C4-2B (cell line): ENCODE measurements at regions not wholly inside any gene's neighbourhood (a gene's known extent, or its start where the extent isn't known, plus 50 kb on each side); places are given as distances from the start of the nearest gene placed in this dataset.

Experiments
- ZFX ChIP-seq: fragments of 450-650 bp; IDR thresholded peaks from 2 replicates; pipeline ENCODE4 v1.6.1; 2017
- TF ChIP-seq, protein P1 (sequence below): fragments of 450-650 bp; conservative IDR thresholded peaks from 2 replicates; pipeline ENCODE4 v1.5.1; 2017; ENCODE audit warnings: mild to moderate bottlenecking

DNA sequence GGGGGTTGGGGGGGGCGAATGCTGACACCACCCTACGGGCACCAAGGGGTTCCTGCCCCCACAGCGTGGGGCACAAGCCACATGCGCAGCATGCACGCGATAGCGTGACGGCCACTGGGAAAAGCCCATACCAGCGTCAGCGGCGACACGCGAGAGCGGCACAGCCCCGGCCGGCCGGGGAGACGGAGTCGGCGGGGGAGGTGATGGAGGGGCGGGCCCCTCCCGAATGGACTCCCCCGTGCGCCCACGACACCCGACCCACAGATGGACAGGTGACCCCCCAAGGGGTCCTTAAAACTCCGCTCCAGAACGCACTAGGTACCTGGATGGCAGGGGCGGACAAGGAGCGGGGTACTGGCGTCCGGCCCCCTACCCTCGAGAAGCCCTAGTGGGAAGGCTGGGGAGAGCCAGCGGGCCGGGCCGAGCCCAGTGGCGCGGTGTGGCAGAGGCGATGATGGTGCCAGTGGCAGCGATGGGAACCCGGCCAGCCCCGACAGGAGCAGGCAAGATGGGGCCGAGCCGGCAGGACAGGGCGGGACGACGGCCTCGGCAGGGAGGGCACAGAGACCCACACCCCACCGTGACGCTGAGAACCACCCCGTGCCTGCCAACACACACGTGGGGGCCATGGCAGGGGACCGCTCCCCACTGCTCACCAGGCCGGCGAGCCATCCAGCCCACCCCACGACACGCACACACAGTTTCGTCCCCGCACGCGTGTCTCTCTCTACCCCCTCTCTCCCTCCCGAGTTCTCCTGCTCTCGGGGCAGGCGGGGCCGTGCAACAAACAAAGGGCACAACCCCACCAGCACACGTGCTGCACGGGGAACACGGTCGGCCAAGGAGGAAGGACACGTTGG lies 1959.8 kb upstream of the DEFB115 start:
- TF ChIP-seq, protein P1, sequence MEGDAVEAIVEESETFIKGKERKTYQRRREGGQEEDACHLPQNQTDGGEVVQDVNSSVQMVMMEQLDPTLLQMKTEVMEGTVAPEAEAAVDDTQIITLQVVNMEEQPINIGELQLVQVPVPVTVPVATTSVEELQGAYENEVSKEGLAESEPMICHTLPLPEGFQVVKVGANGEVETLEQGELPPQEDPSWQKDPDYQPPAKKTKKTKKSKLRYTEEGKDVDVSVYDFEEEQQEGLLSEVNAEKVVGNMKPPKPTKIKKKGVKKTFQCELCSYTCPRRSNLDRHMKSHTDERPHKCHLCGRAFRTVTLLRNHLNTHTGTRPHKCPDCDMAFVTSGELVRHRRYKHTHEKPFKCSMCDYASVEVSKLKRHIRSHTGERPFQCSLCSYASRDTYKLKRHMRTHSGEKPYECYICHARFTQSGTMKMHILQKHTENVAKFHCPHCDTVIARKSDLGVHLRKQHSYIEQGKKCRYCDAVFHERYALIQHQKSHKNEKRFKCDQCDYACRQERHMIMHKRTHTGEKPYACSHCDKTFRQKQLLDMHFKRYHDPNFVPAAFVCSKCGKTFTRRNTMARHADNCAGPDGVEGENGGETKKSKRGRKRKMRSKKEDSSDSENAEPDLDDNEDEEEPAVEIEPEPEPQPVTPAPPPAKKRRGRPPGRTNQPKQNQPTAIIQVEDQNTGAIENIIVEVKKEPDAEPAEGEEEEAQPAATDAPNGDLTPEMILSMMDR = no peak
- no peak for TF ChIP-seq ZFX
